Coronary artery (tissue), 2 donors: ENCODE measurements at regions not wholly inside any gene's neighbourhood (a gene's known extent, or its start where the extent isn't known, plus 50 kb on each side); places are given as distances from the start of the nearest gene placed in this dataset.
"Not testable (repeated sequence)": the region's sequence is repeated elsewhere in the genome, so short reads cannot be mapped to it uniquely, and the experiment has no call there.

ENCODE experiments used
- DNase-seq: peaks from one replicate; pipeline ENCODE4 v3.0.0-alpha.2; 2017; ENCODE audit warnings: low spot score
- H3K27ac ChIP-seq, 2 donors: fragments of 200-600 bp; sonication (generic); one replicate each; pipeline ENCODE4 v1.5.1; 2016 to 2019
- H3K4me3 ChIP-seq: fragments of 200-600 bp; sonication (generic); 2 replicates; pipeline ENCODE4 v1.5.1; 2016; ENCODE audit warnings: mild to moderate bottlenecking, moderate library complexity
- TF ChIP-seq, protein P1 (sequence below): fragments of 200-600 bp; sonication (generic); IDR thresholded peaks from one replicate; pipeline ENCODE4 v1.5.1; 2019; ENCODE audit warnings: antibody characterized with exemption

DNA sequence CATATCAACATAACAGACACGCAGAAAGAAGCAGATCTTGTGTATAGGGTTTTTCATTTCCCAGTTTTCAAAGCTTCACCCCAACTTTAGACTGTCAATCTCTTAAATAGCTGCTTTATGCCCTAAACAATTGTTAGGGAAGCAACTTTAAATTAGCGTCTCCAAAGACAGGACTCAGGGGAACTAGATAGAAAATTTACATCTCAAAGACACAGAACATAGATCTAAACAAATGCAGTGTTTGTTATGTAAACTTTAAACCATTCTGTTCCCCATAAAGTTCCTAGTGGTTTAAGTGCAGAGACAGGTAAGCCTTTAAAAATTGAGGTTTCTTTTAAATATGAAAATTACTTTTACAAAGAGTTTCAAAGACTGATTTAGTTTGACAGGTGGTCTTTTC, 379.2 kb upstream of the GHITM start:
- TF ChIP-seq, protein P1, sequence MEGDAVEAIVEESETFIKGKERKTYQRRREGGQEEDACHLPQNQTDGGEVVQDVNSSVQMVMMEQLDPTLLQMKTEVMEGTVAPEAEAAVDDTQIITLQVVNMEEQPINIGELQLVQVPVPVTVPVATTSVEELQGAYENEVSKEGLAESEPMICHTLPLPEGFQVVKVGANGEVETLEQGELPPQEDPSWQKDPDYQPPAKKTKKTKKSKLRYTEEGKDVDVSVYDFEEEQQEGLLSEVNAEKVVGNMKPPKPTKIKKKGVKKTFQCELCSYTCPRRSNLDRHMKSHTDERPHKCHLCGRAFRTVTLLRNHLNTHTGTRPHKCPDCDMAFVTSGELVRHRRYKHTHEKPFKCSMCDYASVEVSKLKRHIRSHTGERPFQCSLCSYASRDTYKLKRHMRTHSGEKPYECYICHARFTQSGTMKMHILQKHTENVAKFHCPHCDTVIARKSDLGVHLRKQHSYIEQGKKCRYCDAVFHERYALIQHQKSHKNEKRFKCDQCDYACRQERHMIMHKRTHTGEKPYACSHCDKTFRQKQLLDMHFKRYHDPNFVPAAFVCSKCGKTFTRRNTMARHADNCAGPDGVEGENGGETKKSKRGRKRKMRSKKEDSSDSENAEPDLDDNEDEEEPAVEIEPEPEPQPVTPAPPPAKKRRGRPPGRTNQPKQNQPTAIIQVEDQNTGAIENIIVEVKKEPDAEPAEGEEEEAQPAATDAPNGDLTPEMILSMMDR = no peak
- no peak overlapping the region for H3K27ac ChIP-seq
- no peak overlapping the region for H3K4me3 ChIP-seq
- no peak for DNase-seq

DNA sequence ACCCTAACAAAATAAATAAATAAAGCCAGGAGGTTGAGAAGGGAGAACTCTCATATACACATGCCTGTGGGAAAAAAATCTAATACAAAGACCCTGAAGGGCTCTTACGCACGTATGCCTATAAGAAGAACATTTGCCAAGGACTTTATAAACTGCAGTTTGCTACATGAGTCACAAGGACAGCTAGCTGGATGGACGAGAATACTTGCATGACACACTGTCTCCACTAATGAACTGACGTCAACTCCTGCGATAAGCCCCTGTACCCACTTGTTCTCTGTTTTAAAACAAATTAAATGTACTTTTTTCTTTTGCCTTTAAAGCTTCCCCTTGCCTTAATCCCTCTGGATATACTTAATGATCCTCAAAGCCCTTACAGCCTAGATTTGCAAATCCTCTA, 374.6 kb upstream of the GHITM start:
- Histone ChIP-seq H3K27ac (no peak overlapping the region), H3K4me3 (no peak overlapping the region)
- TF ChIP-seq, protein P1 = no peak
- no peak for DNase-seq

DNA sequence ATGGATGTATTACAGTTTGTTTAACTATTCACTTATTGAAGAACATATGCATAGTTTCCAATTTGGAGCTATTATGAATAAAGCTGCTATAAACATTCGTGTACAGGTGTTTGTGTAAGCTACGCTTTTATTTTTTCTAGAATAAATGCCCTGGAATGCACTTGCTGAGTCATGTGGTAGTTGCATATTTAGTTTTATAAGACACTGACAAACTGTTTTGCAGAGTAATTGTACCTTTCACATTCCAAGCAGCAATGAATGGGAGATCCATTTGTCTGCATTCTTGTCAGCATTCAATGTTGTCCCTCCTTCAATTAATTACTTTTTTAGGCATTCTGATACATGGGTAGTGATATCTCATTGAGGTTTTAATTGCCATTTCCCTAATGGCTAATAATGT, 373.6 kb upstream of the GHITM start:
- Histone ChIP-seq H3K4me3 (no peak overlapping the region), H3K27ac (no peak overlapping the region)
- DNase-seq = no peak
- TF ChIP-seq, protein P1 = no peak

DNA sequence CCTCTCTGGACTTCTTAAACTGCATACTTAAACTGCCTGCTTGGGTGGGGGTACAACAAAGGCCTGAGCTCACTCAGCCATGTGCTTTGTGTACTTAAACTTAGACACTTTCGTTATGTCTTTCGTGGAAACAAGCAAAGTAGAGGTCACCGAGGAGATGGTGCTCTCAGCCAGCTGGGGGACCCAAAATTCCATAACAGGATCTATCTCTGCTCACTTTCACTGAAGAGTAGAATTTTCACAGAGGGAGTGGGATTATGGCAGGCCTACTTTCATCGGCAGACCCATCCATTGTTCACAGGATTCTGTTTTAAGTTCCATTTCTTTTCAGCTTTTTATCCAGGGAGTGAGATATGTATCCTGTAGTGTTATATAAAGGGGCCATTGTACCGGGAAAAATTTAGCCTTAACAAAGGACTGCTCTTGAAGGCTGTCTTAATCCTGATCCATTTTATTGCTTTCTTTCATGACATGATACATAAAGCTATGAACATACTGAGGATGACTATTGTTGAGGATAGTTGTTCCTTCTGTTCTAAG, 370.0 kb upstream of the GHITM start:
- no peak for DNase-seq
- no peak overlapping the region for H3K27ac ChIP-seq

DNA sequence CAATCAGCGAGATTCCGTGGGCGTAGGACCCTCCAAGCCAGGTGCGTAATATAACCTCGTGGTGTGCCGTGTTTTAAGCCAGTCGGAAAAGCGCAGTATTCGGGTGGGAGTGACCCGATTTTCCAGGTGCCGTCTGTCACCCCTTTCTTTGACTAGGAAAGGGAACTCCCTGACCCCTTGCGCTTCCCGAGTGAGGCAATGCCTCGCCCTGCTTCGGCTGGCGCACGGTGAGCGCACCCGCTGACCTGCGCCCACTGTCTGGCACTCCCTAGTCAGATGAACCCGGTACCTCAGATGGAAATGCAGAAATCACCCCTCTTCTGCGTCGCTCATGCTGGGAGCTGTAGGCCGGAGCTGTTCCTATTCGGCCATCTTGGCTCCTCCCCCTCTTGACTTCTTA, 352.6 kb upstream of the GHITM start:
- not testable (repeated sequence) for DNase-seq, H3K27ac ChIP-seq, H3K4me3 ChIP-seq

More for the DNA sequence above, 370.0 kb upstream of the GHITM start:
- TF ChIP-seq, protein P1 = no peak
- H3K4me3 ChIP-seq = no peak overlapping the region

DNA sequence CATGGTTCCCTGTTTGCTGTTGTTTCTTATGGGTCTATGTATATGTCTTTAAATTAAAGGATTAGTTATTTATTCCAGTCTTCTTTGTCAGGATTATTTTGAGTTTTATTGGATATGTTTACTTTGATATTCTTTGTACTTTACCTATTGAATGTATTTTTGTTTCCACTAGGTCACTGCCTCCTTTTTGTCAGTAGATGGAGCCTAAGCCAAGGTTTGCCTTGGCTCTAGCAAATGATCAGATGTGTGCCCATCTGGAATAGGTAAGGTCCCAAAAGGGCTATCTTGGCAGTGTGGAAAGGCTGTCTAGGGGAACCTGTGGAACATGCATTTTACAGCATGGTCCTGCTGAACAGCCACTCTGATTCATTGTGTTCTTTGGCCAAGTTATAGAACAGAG, 337.3 kb upstream of the GHITM start:
- DNase-seq = no peak
- Histone ChIP-seq H3K27ac (no peak overlapping the region), H3K4me3 (no peak overlapping the region)
- TF ChIP-seq, protein P1 = no peak

DNA sequence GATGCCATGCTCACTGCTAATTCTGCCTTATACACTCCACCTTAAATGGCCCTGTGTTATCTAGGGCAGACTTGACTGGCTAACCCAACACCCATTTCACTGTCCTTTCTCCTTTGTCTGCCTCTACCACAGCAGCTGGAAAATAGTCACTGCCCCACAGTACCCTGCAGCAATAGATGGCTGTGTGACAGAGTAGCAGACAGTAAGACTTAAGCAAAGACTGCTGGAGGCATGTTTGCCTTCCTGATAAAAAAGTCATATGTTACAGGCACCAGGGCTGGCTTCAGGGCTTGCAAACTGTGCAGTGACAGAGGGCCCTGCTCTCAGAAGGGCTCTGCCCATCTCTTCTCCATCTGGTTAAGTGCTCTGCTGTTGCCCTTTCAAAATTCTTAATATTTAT, 332.6 kb upstream of the GHITM start:
- Histone ChIP-seq H3K4me3 (no peak overlapping the region), H3K27ac (no peak overlapping the region)
- no peak for DNase-seq
- TF ChIP-seq, protein P1 = no peak

DNA sequence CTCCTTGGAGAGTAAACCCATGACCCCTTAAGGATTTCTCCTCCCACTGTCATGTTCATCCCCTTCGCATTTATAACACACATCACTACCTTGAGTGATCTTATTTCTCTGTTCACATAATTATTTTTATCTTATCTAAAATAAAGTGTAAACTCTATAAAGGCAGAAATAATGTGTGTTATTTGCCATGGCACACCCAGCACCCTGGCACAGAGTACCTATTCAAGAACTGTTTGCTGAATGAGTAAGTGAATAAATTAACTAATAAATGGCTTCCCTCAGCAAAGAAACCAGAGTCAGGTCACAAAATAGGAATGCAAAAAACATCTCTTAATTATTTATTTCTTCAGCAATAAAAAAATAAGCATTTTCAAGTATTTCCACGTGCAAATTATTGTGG, 330.3 kb upstream of the GHITM start:
- TF ChIP-seq, protein P1 = no peak
- H3K4me3 ChIP-seq = no peak overlapping the region

More for the DNA sequence above, 330.3 kb upstream of the GHITM start:
- H3K27ac ChIP-seq = no peak overlapping the region
- no peak for DNase-seq
